ENCODE measurements at regions not wholly inside any gene's neighbourhood (a gene's known extent, or its start where the extent isn't known, plus 50 kb on each side); places are given as distances from the start of the nearest gene placed in this dataset.

DNA sequence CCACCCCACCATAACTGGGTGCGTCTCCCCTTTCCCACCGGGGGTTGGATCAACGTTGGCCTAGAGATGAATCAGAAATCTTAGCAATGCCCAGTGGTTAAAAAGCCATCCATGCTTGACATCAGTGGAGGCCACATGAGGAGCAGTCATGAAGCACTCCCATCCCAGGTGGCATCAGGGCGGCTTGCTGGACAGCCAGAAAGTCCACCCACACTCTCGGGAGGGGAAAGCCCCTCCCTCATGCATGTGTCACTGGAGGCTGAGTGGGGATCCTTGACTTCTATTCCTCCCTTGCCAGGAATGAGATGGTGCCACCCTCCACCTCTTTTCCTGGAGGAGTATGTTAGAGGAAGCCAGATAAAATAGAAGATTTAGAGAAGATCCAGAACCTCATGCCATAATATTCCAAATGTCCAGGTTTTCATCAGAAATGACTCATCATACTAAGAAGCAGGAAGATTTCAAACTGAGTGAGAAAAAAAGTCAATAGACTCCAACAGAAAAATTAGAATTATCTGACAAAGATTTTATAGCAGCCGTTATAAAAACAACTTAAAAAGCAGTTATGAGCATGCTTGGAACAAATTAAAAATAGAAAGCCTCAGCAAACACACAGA lies 507.1 kb upstream of the ID2 start:
- Histone ChIP-seq H3K9me3 (ENCODE audit: low read depth) (no peaks in the 10 kb centered on the region), H3K27ac (no peak overlapping the region), H3K9ac (no peak overlapping the region), H3K4me2 (no peak overlapping the region), H3K4me3 (no peak overlapping the region), H3K27me3 (no peaks in the 10 kb centered on the region), H3K4me1 (no peaks in the 10 kb centered on the region), H3K36me3 (no peaks in the 10 kb centered on the region), H4K20me1 (ENCODE audit: low read depth) (no peaks in the 10 kb centered on the region), H2AFZ (replicated peaks) (no peak overlapping the region), H3K79me2 (ENCODE audit: low read depth) (no peaks in the 10 kb centered on the region), H3F3A (ENCODE audit: low read depth) (no peaks in the 10 kb centered on the region)
- Mint-ChIP-seq H3K9me3 (peaks cover 7% of the 10 kb centered on the region), H3K36me3 (peaks cover 1% of the 10 kb centered on the region), H3K27ac (no peak overlapping the region), H3K27me3 (ENCODE audit: insufficient read depth, low read depth) (peaks cover 4% of the 10 kb centered on the region), H3K4me3 (no peak overlapping the region), H3K4me1 (peaks cover 19% of the 10 kb centered on the region)
- DNase-seq (ENCODE audit: low spot score), result no peak
- TF ChIP-seq CTCF (IDR thresholded peaks at IDR 0.05) (no peak), EZH2 (IDR thresholded peaks at IDR 0.05) (no peak), EZH2phosphoT487 (IDR thresholded peaks at IDR 0.05) (no peak)

GRCh38 chr2:8176887-8177286 lies 505.0 kb upstream of the ID2 start:
- H3K27ac Mint-ChIP-seq, result no peak overlapping the region
- TF ChIP-seq EZH2phosphoT487 (IDR thresholded peaks at IDR 0.05), result no peak
- no peak for TF ChIP-seq CTCF (IDR thresholded peaks at IDR 0.05)
- no peak for TF ChIP-seq EZH2 (IDR thresholded peaks at IDR 0.05)
- no peaks in the 10 kb centered on the region for H3F3A ChIP-seq (ENCODE audit: low read depth)

DNA sequence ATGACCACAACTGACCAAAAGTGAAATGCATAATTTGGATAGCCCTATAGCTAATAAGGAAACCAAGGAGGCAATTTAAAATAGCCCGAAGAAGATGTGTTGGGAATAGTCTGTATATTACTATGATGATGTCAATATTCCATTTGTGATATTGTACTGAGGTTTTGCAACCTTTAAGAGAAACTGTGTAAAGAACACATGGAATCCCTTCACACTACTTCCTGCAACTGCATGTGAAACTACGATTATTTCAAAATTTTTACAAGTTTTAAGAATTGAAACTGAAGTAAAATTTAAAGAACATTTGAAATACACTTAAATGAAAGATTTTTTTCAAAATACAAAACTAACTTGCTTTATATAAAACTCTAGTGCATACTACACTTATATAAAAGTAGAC lies 504.3 kb upstream of the ID2 start:
- H4K20me1 ChIP-seq (ENCODE audit: low read depth), result no peaks in the 10 kb centered on the region
- Mint-ChIP-seq H3K4me1 (peaks cover 3% of the 10 kb centered on the region), H3K27ac (no peak overlapping the region), H3K4me3 (no peak overlapping the region), H3K27me3 (ENCODE audit: insufficient read depth, low read depth) (peaks cover 4% of the 10 kb centered on the region), H3K36me3 (peaks cover 3% of the 10 kb centered on the region), H3K9me3 (peaks cover 14% of the 10 kb centered on the region)
- no peaks in the 10 kb centered on the region for H3K9me3 ChIP-seq (ENCODE audit: low read depth)
- no peak overlapping the region for H3K27ac ChIP-seq
- H3K4me3 ChIP-seq, result no peak overlapping the region
- no peaks in the 10 kb centered on the region for H3F3A ChIP-seq (ENCODE audit: low read depth)
- H3K27me3 ChIP-seq, result no peaks in the 10 kb centered on the region
- no peak overlapping the region for H2AFZ ChIP-seq (replicated peaks)
- TF ChIP-seq EZH2 (IDR thresholded peaks at IDR 0.05) (no peak), EZH2phosphoT487 (IDR thresholded peaks at IDR 0.05) (no peak), CTCF (IDR thresholded peaks at IDR 0.05) (no peak)
- H3K4me1 ChIP-seq, result no peaks in the 10 kb centered on the region
- no peak overlapping the region for H3K9ac ChIP-seq
- DNase-seq (ENCODE audit: low spot score), result no peak
- no peaks in the 10 kb centered on the region for H3K79me2 ChIP-seq (ENCODE audit: low read depth)
- no peaks in the 10 kb centered on the region for H3K36me3 ChIP-seq
- H3K4me2 ChIP-seq, result no peak overlapping the region

More at GRCh38 chr2:8176887-8177286, 505.0 kb upstream of the ID2 start:
- Histone ChIP-seq H3K4me1 (no peaks in the 10 kb centered on the region), H3K4me2 (no peak overlapping the region), H2AFZ (replicated peaks) (no peak overlapping the region), H3K27ac (no peak overlapping the region), H3K9ac (no peak overlapping the region), H3K9me3 (ENCODE audit: low read depth) (no peaks in the 10 kb centered on the region), H3K27me3 (no peaks in the 10 kb centered on the region), H4K20me1 (ENCODE audit: low read depth) (no peaks in the 10 kb centered on the region), H3K79me2 (ENCODE audit: low read depth) (no peaks in the 10 kb centered on the region), H3K36me3 (no peaks in the 10 kb centered on the region), H3K4me3 (no peak overlapping the region)
- H3K36me3 Mint-ChIP-seq, result peaks cover 3% of the 10 kb centered on the region
- peaks cover 4% of the 10 kb centered on the region for H3K4me1 Mint-ChIP-seq
- H3K4me3 Mint-ChIP-seq, result no peak overlapping the region
- no peak for DNase-seq (ENCODE audit: low spot score)
- peaks cover 14% of the 10 kb centered on the region for H3K9me3 Mint-ChIP-seq
- H3K27me3 Mint-ChIP-seq (ENCODE audit: insufficient read depth, low read depth), result peaks cover 4% of the 10 kb centered on the region
